CD4-positive, alpha-beta T cell treated with Interleukin-6 at 100 ng/mL for 8 hours (primary cell): ENCODE measurements at regions not wholly inside any gene's neighbourhood (a gene's known extent, or its start where the extent isn't known, plus 50 kb on each side); places are given as distances from the start of the nearest gene placed in this dataset.

Experiments
- DNase-seq: peaks from one replicate; pipeline ENCODE4 v3.0.0-alpha.2; 2020; ENCODE audit warnings: mixed read lengths, low spot score

DNA sequence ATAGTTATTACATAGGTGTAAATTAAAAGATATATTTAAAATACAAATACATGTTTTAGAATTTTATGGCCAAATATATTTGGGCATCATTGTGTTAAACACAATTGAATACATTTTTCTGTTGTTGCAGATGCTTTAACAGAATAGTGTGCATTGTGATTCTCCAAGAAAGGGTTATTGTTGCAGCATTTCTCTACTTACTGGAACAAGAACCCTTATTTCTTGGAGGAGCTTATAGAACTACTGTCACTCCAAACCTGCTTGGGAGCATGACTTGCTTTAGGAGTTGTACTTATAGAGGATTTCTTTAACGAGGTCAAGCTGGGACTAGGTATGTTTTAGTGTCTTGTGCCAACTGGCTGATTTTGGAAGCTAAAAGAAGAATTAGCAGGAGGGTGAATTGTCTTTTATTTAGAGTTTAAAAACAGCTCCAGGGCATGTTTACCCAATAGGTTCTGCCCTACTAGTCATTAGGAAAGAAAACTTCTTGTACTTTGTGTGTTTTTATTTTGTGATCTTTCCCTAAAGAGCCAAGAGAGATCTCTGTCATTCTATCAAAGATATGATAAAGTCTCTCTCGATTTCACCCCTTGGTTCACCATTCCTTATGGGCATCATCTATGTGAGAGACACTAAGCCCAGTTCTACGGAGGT lies 279.8 kb upstream of the SALL1 start:
- no peak for DNase-seq

DNA sequence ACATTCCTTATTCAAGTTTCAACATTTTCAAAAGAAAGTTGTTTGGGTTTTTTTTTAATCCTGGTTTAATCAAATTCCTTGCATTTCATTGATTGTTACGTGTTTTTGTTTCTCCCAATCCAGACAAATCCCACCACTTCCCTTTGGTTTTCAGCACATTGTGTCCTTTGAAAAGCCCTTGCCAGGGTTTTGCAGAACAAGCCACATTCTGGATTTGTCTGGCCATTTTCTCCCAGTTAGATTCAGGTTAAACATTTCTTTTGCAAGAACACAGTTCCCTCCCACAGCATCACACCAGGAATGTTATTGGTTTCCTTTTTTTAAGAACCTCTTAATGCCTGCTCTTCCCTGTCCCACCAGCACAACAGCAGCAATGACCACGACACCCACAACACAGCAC lies 278.0 kb upstream of the SALL1 start:
- no peak for DNase-seq

DNA sequence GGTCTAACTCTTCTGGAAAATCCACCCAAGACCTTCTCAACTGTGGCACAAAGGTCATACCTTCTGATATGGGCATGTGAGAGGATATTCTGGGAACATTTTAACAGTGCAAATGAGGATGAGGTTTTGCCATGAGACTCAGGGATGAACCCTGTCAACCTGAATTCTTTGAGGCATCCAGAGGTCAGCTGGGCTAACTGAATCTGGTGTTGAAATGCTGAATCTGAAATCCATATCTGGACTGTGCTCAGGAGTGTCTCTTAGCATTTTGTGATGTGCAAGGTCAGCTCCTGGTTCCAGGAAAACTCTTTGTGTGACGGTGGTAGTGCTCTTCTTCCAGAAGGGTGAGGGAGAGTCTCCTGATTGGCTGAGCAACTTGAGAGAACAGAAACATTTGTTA lies 276.0 kb upstream of the SALL1 start:
- no peak for DNase-seq

DNA sequence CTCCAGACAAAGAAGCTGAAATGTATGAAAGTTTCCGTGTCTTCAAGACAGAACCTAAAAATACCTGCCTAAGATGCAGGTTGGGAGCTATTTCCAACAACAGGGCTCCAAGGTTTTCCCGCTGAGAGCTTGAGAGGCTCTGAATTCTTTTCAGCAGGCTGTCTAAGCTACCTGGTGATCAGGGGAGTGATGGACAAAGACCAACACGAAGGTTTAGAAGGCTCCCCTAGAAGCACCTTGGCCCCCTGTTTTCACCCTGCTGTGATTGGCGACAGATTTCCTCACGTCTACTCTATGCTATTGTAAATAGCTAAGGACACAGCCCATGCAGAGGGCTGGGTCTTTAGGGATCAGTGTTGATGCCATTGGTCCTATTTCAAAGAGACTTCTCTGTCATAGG lies 275.2 kb upstream of the SALL1 start:
- no peak for DNase-seq

DNA sequence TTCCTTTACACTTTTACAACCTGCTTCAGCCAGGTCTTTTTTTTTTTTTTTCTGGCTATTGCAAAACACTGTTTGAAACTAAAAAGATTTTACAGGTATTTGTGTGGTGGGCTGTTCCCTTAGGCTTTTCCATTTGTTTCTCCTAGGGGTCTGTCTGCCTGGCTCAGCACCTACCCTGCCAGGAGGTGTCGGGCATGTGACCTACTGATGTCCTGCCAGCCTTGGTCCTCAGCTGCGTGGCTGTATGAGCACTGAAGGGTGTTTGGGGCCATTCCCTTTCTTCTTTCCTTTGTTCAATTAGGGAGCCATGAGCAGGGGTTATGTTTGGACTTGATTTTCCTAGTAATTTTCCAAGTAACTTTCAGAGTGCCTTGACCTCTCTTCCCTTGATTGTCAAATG lies 269.2 kb upstream of the SALL1 start:
- no peak for DNase-seq

DNA sequence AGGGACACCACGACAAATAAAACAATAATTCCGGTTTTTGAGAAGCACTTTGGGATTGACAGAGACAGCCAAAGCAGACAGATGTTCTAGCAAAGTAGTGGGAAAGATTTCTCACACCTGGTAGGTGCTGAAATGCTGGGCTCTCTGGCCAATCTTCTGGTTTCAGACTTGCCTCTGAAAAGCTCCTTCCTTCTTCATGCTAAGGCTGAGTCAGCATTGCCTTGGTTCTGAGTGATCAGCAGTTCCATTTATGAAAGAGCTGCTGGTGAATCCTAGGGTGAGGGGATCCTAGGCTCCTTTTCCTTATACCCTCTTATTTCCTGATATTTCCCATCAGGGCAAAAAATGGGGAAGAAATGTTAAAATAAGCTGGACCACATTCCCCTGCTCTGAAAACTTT lies 268.7 kb upstream of the SALL1 start:
- no peak for DNase-seq

DNA sequence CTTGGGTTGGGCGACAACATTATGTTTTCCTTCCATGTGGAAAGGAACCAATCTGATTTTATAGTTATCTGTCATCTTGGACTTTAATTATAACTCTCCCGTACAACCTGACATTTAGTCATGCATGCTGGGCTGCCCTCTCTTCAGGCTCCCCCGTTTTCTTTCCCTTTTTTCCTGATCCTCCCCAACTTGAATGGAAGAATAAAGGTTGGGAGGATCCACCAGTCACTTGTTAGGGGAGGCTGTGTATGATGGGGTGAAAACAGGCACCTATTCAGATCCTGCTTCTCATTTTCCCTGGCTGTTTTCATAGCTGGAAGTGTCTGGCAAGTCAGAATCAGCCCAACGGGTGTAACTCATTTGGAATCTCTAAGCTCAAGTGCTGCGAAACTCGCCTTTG lies 267.2 kb upstream of the SALL1 start:
- no peak for DNase-seq

DNA sequence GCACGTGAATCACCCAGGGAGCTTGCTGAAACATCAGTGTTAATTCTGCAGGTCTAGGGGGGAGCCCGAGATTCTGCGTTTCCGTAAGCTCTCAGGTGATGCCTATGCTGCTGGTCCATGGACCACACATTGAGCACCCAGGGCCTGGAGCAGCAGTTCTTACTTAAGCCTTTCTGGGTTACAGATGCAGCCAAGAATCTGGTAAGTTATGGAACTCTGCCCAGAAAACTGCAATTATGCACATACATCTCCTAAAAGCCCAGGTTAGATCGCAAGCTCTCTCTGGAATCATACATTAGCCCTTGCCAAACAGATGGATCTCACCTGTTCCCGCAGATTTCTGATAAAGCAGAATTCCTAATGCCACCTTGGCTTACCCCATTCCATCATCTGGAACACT lies 265.9 kb upstream of the SALL1 start:
- DNase-seq, result no peak

DNA sequence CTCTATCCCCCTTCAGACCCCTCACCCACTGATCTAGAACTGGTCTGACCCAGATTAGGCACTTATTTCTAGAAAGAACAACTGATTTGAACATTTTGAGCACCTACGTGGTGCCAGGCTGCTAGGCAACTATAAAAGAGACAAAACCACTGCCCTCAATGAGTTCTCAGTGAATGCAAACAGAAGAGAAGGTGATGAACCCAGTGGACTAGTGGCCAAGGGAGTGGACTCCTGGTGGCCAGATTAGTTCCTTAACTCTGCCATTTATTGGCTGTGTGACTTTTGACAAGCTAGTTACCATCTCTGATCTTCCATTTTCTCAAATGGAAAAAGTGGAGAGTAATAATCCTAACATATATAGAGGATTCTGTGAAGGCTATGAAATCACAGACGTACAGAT lies 259.1 kb upstream of the SALL1 start:
- DNase-seq, result no peak

DNA sequence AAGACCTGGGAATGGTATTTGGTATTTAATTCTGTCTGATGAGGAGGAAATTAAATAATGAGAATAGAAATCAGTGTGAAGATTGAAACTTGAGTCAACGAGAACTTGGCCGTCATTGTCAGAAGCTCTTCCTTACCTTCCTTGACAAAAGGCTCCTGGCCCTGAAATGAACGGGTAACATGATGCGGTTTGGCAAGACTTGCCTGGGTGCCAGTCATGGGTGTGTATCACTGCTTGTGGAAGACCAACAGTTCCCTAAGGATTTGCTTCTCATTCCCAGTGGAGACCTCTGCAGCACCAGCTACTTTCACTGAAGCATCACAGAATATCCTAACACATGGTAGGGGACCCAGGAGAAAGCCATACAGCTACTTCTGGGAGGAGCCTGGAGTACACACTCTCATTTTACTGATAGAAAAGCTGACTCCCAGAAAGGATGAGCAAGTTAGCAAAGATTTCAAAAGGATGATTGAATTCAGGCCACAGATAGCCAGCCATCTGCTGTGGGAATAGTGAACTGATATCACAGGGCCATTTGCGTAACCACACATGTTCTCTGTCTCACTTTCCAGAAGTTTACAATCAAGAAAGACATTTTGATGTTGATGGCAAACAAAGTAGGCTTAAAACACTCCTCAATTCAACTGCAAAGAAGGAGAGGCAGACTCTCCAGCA lies 258.1 kb upstream of the SALL1 start:
- DNase-seq, result no peak

DNA sequence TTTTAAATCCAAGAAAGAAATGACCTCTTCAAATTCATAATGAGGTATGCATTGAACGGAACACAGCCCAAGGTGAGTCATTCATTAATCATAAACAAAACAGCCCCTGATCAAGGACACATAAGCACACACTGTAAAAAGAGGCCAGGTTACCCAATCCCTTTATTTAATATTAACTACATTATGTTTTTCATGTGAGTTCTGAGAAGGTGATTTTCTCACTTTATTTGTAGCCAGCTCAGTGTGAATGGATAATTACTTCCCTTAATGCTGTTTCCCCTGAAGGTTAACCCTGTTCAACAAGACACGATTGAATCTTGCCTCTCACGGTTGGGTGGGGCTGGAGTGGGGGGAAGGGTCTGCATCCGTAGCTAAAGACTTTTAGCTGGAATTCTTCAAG lies 257.3 kb upstream of the SALL1 start:
- no peak for DNase-seq

DNA sequence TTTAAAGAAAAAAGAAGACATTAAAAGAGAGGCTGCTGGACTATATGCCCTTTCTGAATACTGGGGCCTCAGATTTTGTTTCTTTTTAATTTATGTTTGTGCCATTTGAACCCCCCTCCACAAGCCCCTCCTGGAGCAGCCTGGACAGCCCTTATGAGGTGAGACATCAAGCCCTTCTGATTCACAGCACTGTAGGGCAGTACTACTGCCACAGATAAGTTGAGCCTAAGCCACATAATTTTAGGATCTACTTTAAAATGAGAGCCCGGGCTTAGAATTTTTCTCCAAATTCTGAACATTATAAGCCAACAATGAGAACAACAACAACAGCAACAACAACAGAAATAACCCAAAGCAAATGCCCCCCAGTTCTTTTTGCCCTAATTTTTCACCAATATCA lies 256.9 kb upstream of the SALL1 start:
- no peak for DNase-seq

DNA sequence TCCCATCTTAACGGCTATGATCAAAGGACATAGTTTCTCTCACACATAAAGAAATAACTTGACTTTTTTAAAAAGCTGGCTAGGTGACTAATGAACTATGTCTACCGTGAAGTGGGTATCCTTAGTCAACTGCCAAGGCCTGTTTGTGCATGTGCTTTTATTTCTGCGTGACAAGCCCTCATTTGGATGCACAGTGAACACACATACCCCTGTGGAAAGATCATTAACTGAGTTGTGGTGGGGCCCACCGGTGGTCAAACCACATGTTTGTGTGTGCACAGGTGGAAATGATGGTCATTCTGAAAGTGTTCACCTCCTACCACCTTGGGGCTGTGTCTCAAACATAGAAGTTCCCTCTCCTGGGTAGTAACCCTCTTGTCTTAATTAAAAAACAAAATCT lies 256.1 kb upstream of the SALL1 start:
- DNase-seq, result no peak

DNA sequence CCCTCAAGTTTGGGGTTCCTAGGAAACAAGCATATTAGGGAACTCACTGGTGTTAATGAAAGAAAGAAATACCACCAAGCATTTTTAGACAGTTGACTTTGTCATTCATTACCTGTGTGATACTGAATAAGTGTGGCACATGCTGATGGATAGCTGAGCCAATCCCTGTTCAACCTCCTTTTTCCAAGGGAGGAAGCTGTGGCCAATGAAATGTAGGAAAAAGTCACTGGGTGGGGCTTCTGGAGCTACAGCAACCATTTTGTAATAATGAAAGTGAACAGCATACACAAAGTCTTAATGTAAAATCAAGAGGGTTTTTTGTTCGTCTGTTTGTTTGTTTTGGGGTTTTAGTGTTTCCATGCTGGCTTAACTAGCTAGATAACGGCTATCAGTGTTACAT lies 254.3 kb upstream of the SALL1 start:
- no peak for DNase-seq

DNA sequence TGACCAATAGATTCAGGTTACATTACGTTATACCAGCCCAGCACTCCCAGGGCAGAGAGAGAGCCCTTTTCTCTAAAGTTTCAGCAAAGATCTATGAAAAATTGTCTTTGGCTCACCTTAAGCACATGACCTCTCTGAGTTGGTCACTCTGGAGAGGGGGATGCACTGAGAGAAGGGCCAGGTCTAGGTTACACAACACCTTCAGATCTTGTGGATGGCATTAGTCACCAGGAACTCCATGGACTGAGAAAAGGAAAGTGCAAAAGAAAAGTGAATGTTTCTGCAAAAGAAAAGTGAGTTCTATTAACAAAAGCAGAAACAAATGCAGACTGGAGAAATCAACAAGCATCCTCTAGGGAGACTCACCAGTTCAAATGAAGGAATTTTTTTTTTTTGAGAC lies 253.3 kb upstream of the SALL1 start:
- no peak for DNase-seq

DNA sequence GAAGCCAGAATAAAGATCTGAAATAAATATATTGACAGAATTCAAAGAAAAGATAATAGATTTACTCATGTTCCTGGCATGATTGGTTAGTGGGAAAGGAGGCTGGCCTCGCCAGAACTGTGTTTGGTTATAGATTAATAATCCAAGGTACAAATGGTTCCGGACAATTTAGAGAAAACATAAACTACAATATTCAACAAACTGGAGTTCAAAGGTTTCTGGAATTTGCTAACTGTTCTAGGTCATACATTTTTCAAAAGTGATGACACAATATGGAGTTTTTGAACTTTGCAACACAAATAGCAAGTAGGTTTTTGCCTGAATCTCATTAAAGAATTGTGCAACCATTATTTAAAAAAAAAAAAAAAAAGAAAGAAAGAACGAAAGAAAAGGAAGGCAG lies 251.7 kb upstream of the SALL1 start:
- DNase-seq, result no peak

DNA sequence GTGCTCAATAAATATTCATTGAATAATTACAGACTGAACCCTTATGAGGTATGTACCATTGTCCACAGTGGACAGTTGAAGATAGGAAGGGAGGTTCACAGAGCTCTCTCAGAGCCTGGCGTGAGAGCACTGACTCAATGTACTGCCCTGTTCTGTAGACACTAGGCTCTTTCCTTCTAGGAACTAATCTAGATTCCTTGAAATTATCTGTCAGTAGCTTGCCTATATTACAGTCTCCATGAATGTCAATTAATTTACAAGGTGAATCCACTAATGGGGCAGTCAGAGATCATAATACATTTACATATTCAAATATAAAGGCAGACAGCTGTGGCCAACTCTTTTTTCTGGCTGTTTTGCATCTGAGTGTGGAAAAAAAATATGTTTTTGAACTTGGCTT lies 251.2 kb upstream of the SALL1 start:
- no peak for DNase-seq

DNA sequence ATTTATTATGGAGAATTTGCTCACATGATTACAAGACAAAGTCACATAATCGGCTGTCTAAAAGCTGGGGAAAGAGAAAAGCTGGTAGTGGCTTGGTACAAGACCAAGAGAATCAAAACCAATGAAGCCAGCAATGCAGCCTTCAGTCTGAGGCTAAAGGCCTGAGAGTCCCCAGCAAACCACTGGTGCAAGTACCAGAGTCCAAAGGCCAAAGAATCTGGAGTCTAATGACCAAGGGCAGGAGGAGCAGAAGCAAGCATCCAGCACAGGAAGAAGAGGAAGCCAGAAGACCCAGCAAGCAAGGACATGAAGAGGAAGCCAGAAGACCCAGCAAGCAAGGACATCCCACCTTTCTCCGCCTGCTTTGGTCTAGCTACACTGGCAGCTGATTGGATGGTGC lies 250.6 kb upstream of the SALL1 start:
- no peak for DNase-seq

DNA sequence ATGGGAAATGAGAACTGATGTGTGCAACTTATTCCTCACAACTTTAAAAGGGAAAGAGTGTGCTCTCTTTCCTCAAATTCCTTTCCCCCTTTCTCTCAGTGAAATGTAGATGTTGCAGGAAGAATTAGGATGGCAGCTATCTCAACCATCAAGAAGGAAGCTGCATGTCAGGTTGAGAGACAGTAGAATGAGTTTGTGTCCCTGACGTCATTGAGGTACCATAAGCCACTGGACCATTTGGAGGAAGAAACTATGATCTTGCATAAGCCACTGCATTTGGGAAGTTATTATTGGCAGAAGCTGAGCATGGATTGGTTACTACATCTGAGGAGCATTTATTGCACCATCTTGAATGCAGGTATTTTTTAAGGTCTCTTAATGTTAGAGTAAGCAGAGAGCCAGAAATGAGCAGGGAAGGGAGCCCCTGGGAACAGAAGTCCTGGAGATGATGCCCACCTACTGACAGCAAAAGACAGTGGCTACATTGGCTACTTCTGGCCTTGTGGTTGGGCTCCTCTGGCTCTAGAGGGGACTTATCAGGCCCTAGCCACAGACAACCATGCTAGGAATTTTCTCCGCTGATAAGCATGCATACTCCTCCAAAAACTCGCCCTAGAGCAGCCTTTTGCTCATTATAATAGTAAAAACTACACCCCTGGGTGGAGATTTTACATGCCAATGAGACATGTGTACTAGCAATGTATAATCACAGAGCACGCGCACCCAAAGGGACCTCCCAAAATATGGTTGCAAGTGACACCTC lies 249.0 kb upstream of the SALL1 start:
- DNase-seq, result no peak

DNA sequence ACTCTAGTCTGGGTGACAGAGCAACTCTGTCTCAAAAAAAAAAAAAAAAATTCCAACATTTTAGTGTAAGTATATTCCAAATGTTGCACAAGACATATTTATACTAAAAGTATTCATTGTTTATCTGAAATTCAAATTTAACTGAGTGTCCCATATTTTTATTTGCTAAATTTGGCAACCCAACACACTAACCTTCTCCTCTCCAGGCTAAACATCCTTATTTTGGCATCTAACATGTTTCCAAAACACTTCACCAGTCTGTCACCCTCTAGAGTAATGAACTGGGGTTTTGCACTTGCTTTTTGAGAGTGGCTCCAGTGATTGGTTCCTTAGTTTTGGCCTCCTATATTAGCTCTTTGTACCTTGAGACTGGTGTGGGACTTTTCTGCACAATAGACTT lies 243.4 kb upstream of the SALL1 start:
- no peak for DNase-seq

DNA sequence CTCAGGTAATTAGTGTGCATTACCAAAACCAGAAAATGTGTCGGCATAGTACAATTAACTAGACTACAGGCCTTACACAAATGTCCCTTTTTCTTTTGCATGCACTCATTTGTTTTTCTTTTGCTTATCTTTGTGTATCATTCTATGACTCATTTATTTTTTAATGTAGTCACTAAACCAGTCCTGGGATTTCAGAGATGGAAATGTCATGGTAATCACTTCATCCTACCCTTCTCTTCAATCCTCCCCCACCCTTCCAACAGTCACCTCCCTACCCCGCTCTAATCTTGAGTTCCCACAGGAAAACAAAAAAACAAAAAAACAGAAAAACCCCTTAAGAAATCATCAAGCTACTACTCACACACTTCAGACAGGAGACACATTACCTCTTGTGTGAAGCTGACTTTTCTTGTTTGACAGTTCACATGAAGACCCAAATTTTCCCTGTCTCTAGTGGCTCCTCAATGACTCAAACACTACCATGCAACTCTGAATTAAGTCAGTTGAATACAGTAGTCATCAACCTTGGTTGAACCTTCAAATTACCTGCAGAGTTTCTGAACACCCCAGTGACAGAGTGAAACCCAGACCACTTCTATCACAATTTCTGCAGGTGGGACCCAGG lies 242.4 kb upstream of the SALL1 start:
- DNase-seq, result no peak

DNA sequence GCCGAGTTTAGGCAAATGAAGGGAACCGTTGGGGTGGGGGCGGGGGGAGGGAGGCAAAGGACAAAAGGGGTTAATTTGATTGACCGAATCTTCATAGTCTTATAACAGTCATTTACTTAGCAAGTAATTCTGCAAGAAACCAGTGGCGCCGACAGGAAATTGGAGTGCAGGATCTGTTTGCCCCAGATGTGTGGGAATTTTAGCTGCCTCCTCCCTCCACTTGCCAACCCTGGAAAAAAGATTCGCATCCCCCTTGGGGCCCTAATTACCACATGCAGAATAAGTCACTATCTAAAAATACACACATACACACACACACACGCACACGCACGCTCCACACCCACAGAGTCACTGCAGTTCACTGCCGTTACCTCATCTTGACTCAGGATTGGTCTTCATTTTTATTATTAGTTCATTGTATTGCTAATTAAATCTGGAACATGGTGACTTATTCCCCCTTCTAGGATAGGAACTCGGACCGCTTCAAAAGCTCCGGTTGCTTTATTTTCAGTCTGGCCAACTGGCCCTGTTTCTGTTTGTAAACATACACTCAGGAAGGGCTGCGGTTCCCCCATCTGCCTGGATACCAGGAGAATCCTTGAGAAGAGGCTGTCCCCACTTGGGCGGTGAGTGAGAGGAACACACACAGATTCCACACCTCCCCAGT lies 241.6 kb upstream of the SALL1 start:
- DNase-seq, result no peak
